ENCODE measurements at regions not wholly inside any gene's neighbourhood (a gene's known extent, or its start where the extent isn't known, plus 50 kb on each side); places are given as distances from the start of the nearest gene placed in this dataset.

DNA sequence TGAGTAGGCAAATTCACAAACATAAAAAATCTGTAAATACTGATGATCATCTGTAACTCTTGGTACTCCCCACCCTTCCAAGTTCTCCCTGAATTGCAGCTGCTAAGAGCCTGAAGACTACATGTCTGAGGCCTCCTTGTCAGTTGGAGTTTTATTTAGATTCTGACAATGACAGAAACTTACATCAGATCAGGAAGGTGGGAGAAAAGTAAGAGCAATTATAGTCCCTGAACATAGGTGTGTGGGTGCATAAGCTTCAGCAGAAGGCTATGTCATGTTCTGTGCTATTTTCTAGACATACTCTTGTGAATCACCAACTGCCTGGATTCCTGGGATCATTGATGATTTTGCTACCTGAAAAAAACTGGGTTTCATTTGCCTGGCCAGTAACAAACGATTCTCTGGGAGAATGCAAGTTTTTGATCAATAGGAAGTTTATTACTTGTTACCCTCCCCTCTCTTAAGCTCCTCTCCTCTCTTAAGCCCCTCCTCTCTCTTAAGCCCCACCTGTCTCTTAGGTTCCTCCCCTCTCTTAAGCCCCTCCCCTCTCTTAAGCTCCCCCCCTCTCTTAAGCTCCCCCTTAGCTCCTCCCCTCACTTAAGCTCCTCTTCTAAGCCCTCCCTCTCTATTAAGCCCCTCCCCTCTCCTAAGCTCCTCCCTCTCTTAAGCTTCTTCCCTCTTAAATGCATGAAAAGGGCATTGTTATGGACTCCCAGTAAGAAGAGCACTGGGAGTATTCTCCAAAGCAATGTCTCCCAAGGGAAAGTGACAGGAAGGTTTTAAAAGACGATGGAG, 1183.4 kb upstream of the AUTS2 start:
- no peak for DNase-seq

GRCh38 chr7:68417002-68417401, 1181.3 kb upstream of the AUTS2 start:
- DNase-seq = no peak

GRCh38 chr7:68417659-68418058, 1180.6 kb upstream of the AUTS2 start:
- no peak for DNase-seq

- DNase-seq = no peak
Measured at GRCh38 chr7:68420342-68421192, 1177.7 kb upstream of the AUTS2 start.

DNA sequence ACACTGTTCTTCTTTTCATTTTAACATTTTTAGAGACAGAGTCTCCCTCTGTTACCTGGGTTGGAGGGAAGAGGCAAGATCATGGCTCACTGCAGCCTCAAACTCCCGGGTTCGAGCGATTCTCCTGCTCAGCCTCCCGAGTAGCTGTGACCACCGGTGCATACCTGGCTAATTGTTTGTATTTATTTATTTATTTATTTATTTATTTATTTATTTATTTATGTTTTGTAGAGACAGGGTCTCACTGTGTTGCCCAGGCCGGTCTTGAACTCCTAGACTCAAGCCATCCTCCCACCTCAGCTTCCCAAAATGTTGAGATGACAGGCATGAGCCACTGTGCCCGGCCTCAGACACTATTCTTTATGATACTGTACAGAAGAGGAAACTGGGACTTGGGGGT, 1176.6 kb upstream of the AUTS2 start:
- no peak for DNase-seq

DNA sequence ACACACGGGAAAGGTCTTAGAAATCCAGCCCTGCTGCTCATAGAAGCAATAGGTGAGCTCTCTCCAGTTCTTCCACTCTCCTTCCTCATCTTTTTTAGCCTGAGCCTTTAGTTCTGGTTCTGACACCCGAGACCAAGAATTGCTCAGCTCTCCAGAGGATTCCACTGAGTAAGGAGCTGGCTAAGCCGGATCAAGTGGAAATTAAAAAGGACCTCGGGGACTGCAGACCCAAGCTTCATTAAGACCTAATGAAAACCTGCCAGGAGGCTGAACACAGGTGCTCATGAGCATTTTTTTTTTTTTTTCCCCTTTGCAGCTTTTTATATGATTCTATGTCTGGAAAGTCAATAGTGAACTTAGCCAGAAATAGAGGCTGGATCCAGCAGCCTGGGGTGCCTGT, 1176.0 kb upstream of the AUTS2 start:
- DNase-seq = no peak

- no peak for DNase-seq
Measured at GRCh38 chr7:68423356-68423755, 1174.9 kb upstream of the AUTS2 start.

GRCh38 chr7:68424658-68425297, 1173.5 kb upstream of the AUTS2 start:
- no peak for DNase-seq

DNA sequence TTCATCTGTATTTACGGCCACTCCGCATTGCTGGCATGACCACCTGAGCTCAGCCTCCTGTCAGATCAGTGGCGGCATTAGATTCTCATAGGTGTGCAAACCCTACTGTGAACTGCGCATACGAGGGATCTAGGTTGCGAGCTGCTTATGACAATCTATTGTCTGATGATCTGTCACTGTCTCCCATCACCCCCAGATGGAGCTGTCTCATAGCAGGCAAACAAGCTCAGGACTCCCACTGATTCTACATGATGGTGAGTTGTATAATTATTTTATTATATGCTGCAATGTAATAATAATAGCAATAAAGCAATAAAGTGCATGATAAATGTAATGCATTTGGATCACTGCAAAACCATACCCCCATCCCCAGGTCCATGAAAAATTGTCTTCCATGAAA, 1172.9 kb upstream of the AUTS2 start:
- no peak for DNase-seq

GRCh38 chr7:68429411-68430117, 1168.7 kb upstream of the AUTS2 start:
- no peak for DNase-seq

DNA sequence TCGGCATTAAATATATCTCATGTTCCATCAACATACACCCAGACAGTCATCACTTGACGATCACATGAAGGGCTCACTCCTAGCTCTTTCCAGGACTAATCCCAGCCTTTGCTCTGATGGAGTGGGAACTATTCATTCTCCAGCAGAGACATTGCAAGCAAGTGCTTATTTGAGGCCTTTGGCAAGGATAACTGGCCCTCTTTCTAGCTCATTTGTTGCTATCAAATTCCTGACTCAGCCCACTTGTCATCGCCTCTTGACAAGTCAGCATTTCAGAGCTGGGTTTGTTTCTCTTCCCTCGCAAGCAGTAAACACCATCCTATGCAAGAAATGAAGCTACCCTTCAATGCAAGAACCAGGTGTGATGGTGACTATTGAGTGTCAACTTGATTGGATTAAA, 1165.7 kb upstream of the AUTS2 start:
- no peak for DNase-seq

GRCh38 chr7:68433462-68434070, 1164.7 kb upstream of the AUTS2 start:
- DNase-seq = no peak

GRCh38 chr7:68434857-68435256, 1163.4 kb upstream of the AUTS2 start:
- no peak for DNase-seq

- no peak for DNase-seq
Measured at GRCh38 chr7:68438016-68438415, 1160.3 kb upstream of the AUTS2 start.

GRCh38 chr7:68438811-68439210, 1159.5 kb upstream of the AUTS2 start:
- no peak for DNase-seq

- no peak for DNase-seq
Measured at GRCh38 chr7:68439897-68440296, 1158.4 kb upstream of the AUTS2 start.

DNA sequence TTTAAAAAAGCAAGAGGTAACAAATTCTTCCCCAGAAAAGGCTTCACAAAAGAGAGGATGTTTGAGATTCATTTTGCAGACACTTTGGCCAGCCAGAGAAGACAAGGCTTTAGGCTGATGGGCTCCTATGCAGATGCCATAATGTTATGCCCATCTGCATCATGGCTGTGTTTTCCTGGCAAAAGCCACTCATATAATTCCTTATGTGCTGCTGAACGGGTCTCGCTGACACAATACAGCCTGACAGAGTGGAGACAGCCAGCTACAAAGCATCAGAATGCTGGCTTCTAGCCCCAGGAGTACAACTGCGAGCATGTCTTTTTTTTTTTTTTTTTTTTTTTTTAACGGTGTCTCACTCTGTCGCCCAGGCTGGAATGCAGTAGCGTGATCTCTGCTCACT, 1157.4 kb upstream of the AUTS2 start:
- DNase-seq = no peak

DNA sequence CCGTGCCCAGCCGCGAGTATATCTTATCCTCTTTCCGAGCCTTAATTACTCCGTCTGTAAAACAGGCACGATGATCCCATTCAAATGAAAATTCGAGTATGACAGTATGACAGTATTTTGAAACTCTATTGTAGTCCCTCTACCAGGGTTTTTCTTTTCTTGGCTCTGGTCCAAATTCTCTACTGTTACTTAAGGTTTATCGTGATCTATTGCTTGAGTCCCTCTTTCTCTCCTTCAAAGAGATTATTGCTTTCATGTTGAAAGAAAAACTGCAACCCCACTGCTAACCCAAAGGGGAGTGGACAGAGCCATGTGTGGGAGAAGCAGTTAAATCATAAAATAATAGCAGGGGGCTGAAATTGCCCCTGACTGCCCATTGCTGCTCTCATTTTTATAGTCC, 1156.6 kb upstream of the AUTS2 start:
- DNase-seq = no peak

GRCh38 chr7:68442931-68443631, 1155.2 kb upstream of the AUTS2 start:
- no peak for DNase-seq

DNA sequence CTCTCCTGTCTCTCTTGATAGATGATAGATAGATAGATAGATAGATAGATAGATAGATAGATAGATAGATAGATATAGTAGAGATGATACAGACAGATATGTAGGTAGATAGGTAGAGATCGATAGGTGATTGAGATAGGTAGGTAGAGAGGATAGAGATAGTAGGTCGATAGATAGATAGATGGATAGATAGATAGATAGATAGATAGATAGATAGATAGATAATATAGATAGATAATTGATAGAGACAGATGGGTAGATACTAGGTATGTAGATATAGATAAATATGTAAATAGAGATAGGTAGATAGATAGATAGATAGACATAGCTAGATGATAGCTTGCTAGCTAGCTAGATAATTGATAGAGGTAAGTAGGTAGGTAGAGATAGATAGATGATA, 1154.2 kb upstream of the AUTS2 start:
- no peak for DNase-seq

DNA sequence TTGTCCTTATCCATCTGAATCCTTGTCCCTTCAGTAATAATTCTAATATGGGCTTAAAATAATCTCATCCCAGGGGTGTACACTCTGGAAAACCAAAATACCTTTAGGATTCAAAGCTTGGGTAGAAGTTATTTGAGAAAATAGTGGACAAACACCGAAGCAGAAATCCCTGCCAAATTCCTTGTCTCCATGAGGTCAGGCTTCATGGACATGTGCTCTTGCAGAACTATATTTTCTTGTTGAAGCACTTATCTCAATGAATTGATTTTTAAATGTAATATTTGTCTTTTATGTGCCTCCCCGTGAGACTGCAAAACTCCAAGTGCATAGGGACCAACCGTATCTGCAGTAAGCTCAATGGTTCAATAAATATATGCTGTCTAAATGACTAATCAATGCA, 1153.3 kb upstream of the AUTS2 start:
- DNase-seq = no peak

GRCh38 chr7:68446183-68446582, 1152.1 kb upstream of the AUTS2 start:
- DNase-seq = no peak
